IMR-90 (cell line): ENCODE measurements at regions not wholly inside any gene's neighbourhood (a gene's known extent, or its start where the extent isn't known, plus 50 kb on each side); places are given as distances from the start of the nearest gene placed in this dataset.
A peak's percentile ranks its signal among the peaks of the same experiment; 100 is the strongest.

Source experiments
- ATAC-seq: fragments of 200-7000 bp; cut with Tn5 transposase; 2 replicates; pipeline ENCODE4 v1.9.1; 2020; ENCODE audit warnings: low read depth, mild to moderate bottlenecking, moderate library complexity
- BruUV-seq: library from RNA; stranded (reverse); fragments of 400-500 nt; replicated peaks from 2 replicates; lab custom pipeline; 2021; lab: Mats Ljungman, UMichigan
- CTCF ChIA-PET: fragments of 300-600 bp; formaldehyde crosslinking; extraction: SDS; loops from one replicate; lab custom pipeline; 2021; ENCODE audit warnings: antibody characterized with exemption; lab: Yijun Ruan, JAX
- POLR2A ChIA-PET: fragments of 300-600 bp; sonication (Branson Sonifier 250); formaldehyde crosslinking; loops from one replicate; lab custom pipeline; 2022; ENCODE audit warnings: antibody characterized with exemption; ENCODE audit not compliant: unreplicated experiment; lab: Charles Lee
- DNase-seq: peaks from one replicate; pipeline ENCODE4 v3.0.0; 2013
- H2AFZ ChIP-seq: replicated peaks from 2 replicates; pipeline ENCODE3; 2013; ENCODE audit warnings: low read length, mild to moderate bottlenecking; ENCODE audit not compliant: poor library complexity
- H2AK5ac ChIP-seq: 2 replicates; pipeline ENCODE4 v1.6.1; 2013; ENCODE audit warnings: low read depth, low read length, inconsistent platforms
- H2AK9ac ChIP-seq: replicated peaks from 2 replicates; pipeline ENCODE3; 2013; ENCODE audit warnings: mild to moderate bottlenecking, low read depth, low read length, moderate library complexity; ENCODE audit not compliant: poor library complexity
- H2BK120ac ChIP-seq: 2 replicates; pipeline ENCODE4 v1.6.1; 2013; ENCODE audit warnings: low read depth, low read length, inconsistent platforms
- H2BK15ac ChIP-seq: 3 replicates; pipeline ENCODE4 v1.6.1; 2013; ENCODE audit warnings: low read depth, low read length, inconsistent platforms
- H2BK20ac ChIP-seq: 2 replicates; pipeline ENCODE4 v1.6.1; 2013; ENCODE audit warnings: low read depth, mild to moderate bottlenecking, inconsistent platforms, low read length, moderate library complexity
- H2BK5ac ChIP-seq: 2 replicates; pipeline ENCODE4 v1.6.1; 2013; ENCODE audit warnings: mild to moderate bottlenecking, low read depth, low read length, inconsistent platforms; ENCODE audit not compliant: poor library complexity, severe bottlenecking
- H3K14ac ChIP-seq: replicated peaks from 2 replicates; pipeline ENCODE4 v1.6.1; 2013; ENCODE audit warnings: low read depth, low read length, inconsistent platforms
- H3K18ac ChIP-seq: 2 replicates; pipeline ENCODE4 v1.6.1; 2013; ENCODE audit warnings: low read depth, low read length, control low read depth
- H3K23ac ChIP-seq: 2 replicates; pipeline ENCODE4 v1.6.1; 2013; ENCODE audit warnings: low read depth, low read length, inconsistent platforms
- H3K27ac ChIP-seq: 2 replicates; pipeline ENCODE4 v1.5.1; 2013; ENCODE audit warnings: mild to moderate bottlenecking, control low read depth, low read length; ENCODE audit not compliant: insufficient read depth
- H3K27me3 ChIP-seq: 2 replicates; pipeline ENCODE4 v1.6.1; 2013; ENCODE audit warnings: low read length; ENCODE audit not compliant: control insufficient read depth, insufficient read depth
- H3K36me3 ChIP-seq: 2 replicates; pipeline ENCODE4 v1.6.1; 2013; ENCODE audit warnings: low read length, mixed read lengths; ENCODE audit not compliant: control insufficient read depth, insufficient read depth
- H3K4ac ChIP-seq: 2 replicates; pipeline ENCODE4 v1.6.1; 2013; ENCODE audit warnings: low read depth, low read length, inconsistent platforms
- H3K4me1 ChIP-seq: 2 replicates; pipeline ENCODE4 v1.6.1; 2013; ENCODE audit warnings: low read length, mixed read lengths; ENCODE audit not compliant: control insufficient read depth, insufficient read depth
- H3K4me2 ChIP-seq: 2 replicates; pipeline ENCODE4 v1.6.1; 2013; ENCODE audit warnings: low read depth, mild to moderate bottlenecking, control low read depth, low read length, moderate library complexity
- H3K4me3 ChIP-seq: 2 replicates; pipeline ENCODE4 v1.5.1; 2013; ENCODE audit warnings: low read depth, mild to moderate bottlenecking, control low read depth, low read length, moderate library complexity; ENCODE audit not compliant: insufficient read depth
- H3K56ac ChIP-seq: 2 replicates; pipeline ENCODE4 v1.6.1; 2013; ENCODE audit warnings: low read length, inconsistent platforms; ENCODE audit not compliant: insufficient read depth; ENCODE audit errors: extremely low read depth
- H3K79me1 ChIP-seq, 2 experiments: 2 replicates each; pipeline ENCODE4 v1.6.1; 2013; ENCODE audit warnings: low read length in 2 of 2, inconsistent platforms in 1 of 2, low read depth in 1 of 2
- H3K9ac ChIP-seq: 2 replicates; pipeline ENCODE4 v1.6.1; 2013; ENCODE audit warnings: low read depth, low read length, control low read depth
- H3K9me1 ChIP-seq: 2 replicates; pipeline ENCODE4 v1.6.1; 2013; ENCODE audit warnings: low read length, inconsistent platforms; ENCODE audit not compliant: insufficient read depth
- H3K9me3 ChIP-seq: 2 replicates; pipeline ENCODE4 v1.6.1; 2013; ENCODE audit warnings: low read length; ENCODE audit not compliant: control insufficient read depth, insufficient read depth
- H4K20me1 ChIP-seq: 2 replicates; pipeline ENCODE4 v1.6.1; 2013; ENCODE audit warnings: low read length, inconsistent platforms; ENCODE audit not compliant: insufficient read depth
- H4K5ac ChIP-seq: 2 replicates; pipeline ENCODE4 v1.6.1; 2013; ENCODE audit warnings: mild to moderate bottlenecking, low read depth, low read length, control low read depth
- H4K8ac ChIP-seq, 2 experiments: 2 replicates each; pipeline ENCODE4 v1.6.1; 2013; ENCODE audit warnings: low read depth in 2 of 2, low read length in 2 of 2, control low read depth in 1 of 2, inconsistent platforms in 1 of 2
- H4K91ac ChIP-seq: 2 replicates; pipeline ENCODE4 v1.6.1; 2013; ENCODE audit warnings: low read depth, low read length, inconsistent platforms; ENCODE audit not compliant: insufficient read depth
- BHLHE40 ChIP-seq: fragments of 150-350 bp; IDR thresholded peaks from 2 replicates; pipeline ENCODE4 v1.6.1; 2016; ENCODE audit warnings: mild to moderate bottlenecking, low read depth, low read length
- CTCF ChIP-seq: conservative IDR thresholded peaks from 2 replicates; pipeline ENCODE4 v1.5.1; 2012; ENCODE audit warnings: mild to moderate bottlenecking, low read depth, low read length, improper control_type of control experiment
- FOS ChIP-seq: fragments of 150-350 bp; IDR thresholded peaks from 2 replicates; pipeline ENCODE4 v1.6.1; 2016; ENCODE audit warnings: low read depth, low read length
- MXI1 ChIP-seq: IDR thresholded peaks from 2 replicates; pipeline ENCODE4 v1.6.1; 2012; ENCODE audit warnings: low read depth, mild to moderate bottlenecking, low read length, moderate library complexity, borderline replicate concordance
- NFE2L2 ChIP-seq: fragments of 150-350 bp; IDR thresholded peaks from 2 replicates; pipeline ENCODE4 v1.6.1; 2016; ENCODE audit warnings: low read depth, mild to moderate bottlenecking, low read length
- POLR2A ChIP-seq: IDR thresholded peaks from 2 replicates; pipeline ENCODE4 v1.6.1; 2012; ENCODE audit warnings: mild to moderate bottlenecking, low read depth, low read length
- RAD21 ChIP-seq: IDR thresholded peaks from 2 replicates; pipeline ENCODE4 v1.6.1; 2012; ENCODE audit warnings: low read length, improper control_type of control experiment
- RCOR1 ChIP-seq: IDR thresholded peaks from 2 replicates; pipeline ENCODE4 v1.6.1; 2012; ENCODE audit warnings: mild to moderate bottlenecking, low read length, improper control_type of control experiment; ENCODE audit not compliant: insufficient replicate concordance
- RFX5 ChIP-seq: IDR thresholded peaks from 2 replicates; pipeline ENCODE4 v1.8.0; 2012; ENCODE audit warnings: low read depth, mild to moderate bottlenecking, low read length, moderate library complexity
- SMC3 ChIP-seq: fragments of 150-350 bp; IDR thresholded peaks from 2 replicates; pipeline ENCODE4 v1.6.1; 2016; ENCODE audit warnings: low read depth, mild to moderate bottlenecking, antibody characterized with exemption, low read length, moderate library complexity
- USF2 ChIP-seq: fragments of 150-350 bp; IDR thresholded peaks from 2 replicates; pipeline ENCODE4 v1.6.1; 2017; ENCODE audit warnings: mild to moderate bottlenecking, antibody characterized with exemption, low read length, low read depth
- WGBS, 2 experiments: methylation state at CpG; one replicate each; pipeline versions ENCODE4 v1.1.5 to v1.1.7; 2013; ENCODE audit warnings: missing lambda C conversion rate in 2 of 2; ENCODE audit not compliant: insufficient read length in 1 of 2; ENCODE audit errors: extremely low coverage in 2 of 2; 5-methylcytosine and 5-hydroxymethylcytosine counted together
- dilution Hi-C: fragments of 300-500 bp; cut with HindIII; formaldehyde crosslinking; loops from one replicate; pipeline ENCODE4 v1.14.3; 2018; ENCODE audit warnings: low sequenced_read_pairs; ENCODE audit not compliant: unreplicated experiment
- in situ Hi-C: fragments of 300-500 bp; cut with MboI; formaldehyde crosslinking; loops from 3 replicates; pipeline ENCODE4 v1.14.3; 2019; ENCODE audit warnings: low sequenced_read_pairs, inconsistent platforms, mixed read lengths
- intact Hi-C: fragments of 100-400 bp; cut with micrococcal nuclease; formaldehyde crosslinking; loops from 2 replicates; pipeline ENCODE4 v1.10.0; 2022

GRCh38 chr5:13632676-13633075 is 311.8 kb downstream of the DNAH5 start:
- Histone ChIP-seq H2AK5ac (no peak overlapping the region), H3K14ac (no peak overlapping the region; the same call in 1 of the 2 replicates), H2AK9ac (no peak overlapping the region), H4K91ac (no peak overlapping the region), H2AFZ (peak overlapping the region; percentile 28), H3K4me2 (no peak overlapping the region), H4K20me1 (no peaks in the 10 kb centered on the region), H3K9me1 (no peaks in the 10 kb centered on the region), H3K56ac (no peak overlapping the region; the same call in 1 of the 2 replicates), H3K23ac (no peak overlapping the region), H2BK120ac (peak overlapping the region; percentile 55), H3K27me3 (no peaks in the 10 kb centered on the region), H3K9me3 (no peaks in the 10 kb centered on the region), H2BK20ac (peak overlapping the region; percentile 81), H3K4me3 (no peak overlapping the region), H2BK15ac (peak overlapping the region; percentile 40; the same call in 1 of the 3 replicates), H3K4ac (no peak overlapping the region), H4K5ac (no peak overlapping the region), H4K8ac (no peak overlapping the region), H3K9ac (no peak overlapping the region), H3K4me1 (no peaks in the 10 kb centered on the region), H3K27ac (no peak overlapping the region), H3K79me1 (no peaks in the 10 kb centered on the region), H2BK5ac (no peak overlapping the region), H3K18ac (no peak overlapping the region), H3K36me3 (no peaks in the 10 kb centered on the region)
- dilution Hi-C loops (no loop called here), intact Hi-C loops (no loop called here), in situ Hi-C loops (no loop called here)
- no CpG with 5 or more reads among the region's 1 CpG for WGBS, 2 experiments
- TF ChIP-seq RCOR1 (no peak), FOS (no peak), BHLHE40 (no peak), RFX5 (no peak), SMC3 (no peak), MXI1 (no peak), CTCF (no peak), RAD21 (no peak), POLR2A (no peak), NFE2L2 (no peak), USF2 (no peak)
- CTCF ChIA-PET = no interaction called here
- peak; percentile 66 for ATAC-seq
- POLR2A ChIA-PET = no interaction called here
- DNase-seq = peak; percentile 36
- no TSS peak for BruUV-seq
